Ovary (tissue), 7 donors: ENCODE measurements at regions not wholly inside any gene's neighbourhood (a gene's known extent, or its start where the extent isn't known, plus 50 kb on each side); places are given as distances from the start of the nearest gene placed in this dataset.

Experiments
- DNase-seq, 5 donors: peaks; one replicate each; pipeline ENCODE4 v3.0.0-alpha.2; 2019 to 2020
- H3K27ac ChIP-seq, 2 donors: fragments of 200-600 bp; one replicate each; pipeline versions ENCODE4 v1.5.1 to v1.8.0; 2019 to 2022
- H3K27me3 ChIP-seq: fragments of 200-600 bp; one replicate; pipeline ENCODE4 v1.8.0; 2022
- H3K36me3 ChIP-seq: fragments of 200-600 bp; sonication (generic); one replicate; pipeline ENCODE4 v1.5.1; 2019
- H3K4me1 ChIP-seq: one replicate; pipeline ENCODE4 v1.8.1; 2013; ENCODE audit warnings: mild to moderate bottlenecking, moderate library complexity; ENCODE audit not compliant: insufficient read depth
- H3K4me3 ChIP-seq: fragments of 200-600 bp; sonication (generic); one replicate; pipeline ENCODE4 v1.5.1; 2017
- H3K9me3 ChIP-seq, 2 donors: fragments of 200-600 bp in 1 of 2; sonication (generic) in 1 of 2; one replicate each; pipeline versions ENCODE4 v1.5.1 to v1.8.1; 2013 to 2019; ENCODE audit warnings: mild to moderate bottlenecking in 1 of 2, moderate library complexity in 1 of 2
- EP300 ChIP-seq: sonication (generic); formaldehyde crosslinking; IDR thresholded peaks from one replicate; pipeline ENCODE4 v1.6.1; 2017; ENCODE audit warnings: antibody characterized with exemption
- POLR2A ChIP-seq: fragments of 450-650 bp; IDR thresholded peaks from one replicate; pipeline ENCODE4 v1.6.1; 2017; ENCODE audit warnings: antibody characterized with exemption, mild to moderate bottlenecking, moderate library complexity
- WGBS, 3 donors: extraction: QIAGEN DNeasy Blood & Tissue Kit in 1 of 3; methylation state at CpG; one replicate each; pipeline versions ENCODE4 v1.1.5 to v1.1.7; 2013 to 2017; 5-methylcytosine and 5-hydroxymethylcytosine counted together
- intact Hi-C, 4 donors: fragments of 100-400 bp; cut with DNase I; formaldehyde crosslinking; loops; one replicate each; pipeline versions ENCODE4 v1.11.0 to v1.15.1; 2022 to 2023
- TF ChIP-seq, protein P1 (sequence below), 3 donors: fragments of 450-650 bp in 2 of 3; fragments of 200-600 bp in 1 of 3; IDR thresholded peaks; one replicate each; pipeline versions ENCODE4 v1.5.1 to v1.8.0; 2016 to 2022; ENCODE audit warnings: antibody characterized with exemption in 3 of 3, mild to moderate bottlenecking in 1 of 3
- donor health status: DM: no; HTN: no; CAD: no; lungs with moderate emphysema.
- donor health status: DM: no; HTN: no; CAD: no.
- donor health status: Bipolar disorder and iron deficiency.
- donor health status: DM: no; HTN: no; CAD: no.
- donor health status: DM: yes; HTN: yes; CAD: no.

DNA sequence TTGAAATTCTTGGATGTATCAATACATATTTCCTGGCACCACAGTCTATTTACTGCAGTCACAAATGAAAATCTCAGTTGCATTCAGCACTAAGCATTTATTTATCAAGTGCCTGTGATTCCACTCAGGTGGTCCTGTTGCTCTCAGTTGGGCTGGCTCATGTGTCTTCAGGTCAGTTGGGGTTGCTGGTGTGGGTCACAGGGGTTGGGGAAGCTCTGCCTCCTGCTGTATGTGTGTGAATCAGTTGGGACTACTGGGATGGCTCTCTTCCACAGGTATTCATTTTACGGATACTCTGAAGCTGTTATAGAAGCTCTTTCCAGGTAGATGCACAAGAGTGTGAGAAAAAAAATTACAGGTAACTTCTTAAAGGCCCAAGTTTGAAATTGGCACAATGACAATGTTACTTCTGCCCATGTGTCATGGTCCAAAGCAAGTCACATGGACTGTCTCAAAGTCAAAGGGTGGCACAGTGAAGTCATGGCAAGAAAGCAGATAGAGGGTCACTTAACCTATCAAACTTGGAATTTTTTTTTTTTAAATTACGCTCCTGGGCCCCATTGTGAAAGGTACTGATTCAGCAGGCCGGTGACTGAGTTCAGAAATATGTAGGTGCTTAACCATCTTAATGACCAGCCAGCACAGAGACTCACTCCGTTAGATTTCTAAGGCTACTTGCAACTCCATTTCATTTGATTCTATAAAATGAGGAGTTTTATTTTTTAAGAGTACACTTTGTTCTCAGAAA is 249.2 kb upstream of the GCFC2 start:
- intact Hi-C loops: no loop called here
- Histone ChIP-seq H3K27ac (no peak overlapping the region), H3K4me3 (no peak overlapping the region), H3K4me1 (no peaks in the 10 kb centered on the region), H3K36me3 (no peaks in the 10 kb centered on the region), H3K27me3 (no peaks in the 10 kb centered on the region), H3K9me3 (no peaks in the 10 kb centered on the region)
- DNase-seq: no peak
- no peak for TF ChIP-seq EP300
- TF ChIP-seq, protein P1, sequence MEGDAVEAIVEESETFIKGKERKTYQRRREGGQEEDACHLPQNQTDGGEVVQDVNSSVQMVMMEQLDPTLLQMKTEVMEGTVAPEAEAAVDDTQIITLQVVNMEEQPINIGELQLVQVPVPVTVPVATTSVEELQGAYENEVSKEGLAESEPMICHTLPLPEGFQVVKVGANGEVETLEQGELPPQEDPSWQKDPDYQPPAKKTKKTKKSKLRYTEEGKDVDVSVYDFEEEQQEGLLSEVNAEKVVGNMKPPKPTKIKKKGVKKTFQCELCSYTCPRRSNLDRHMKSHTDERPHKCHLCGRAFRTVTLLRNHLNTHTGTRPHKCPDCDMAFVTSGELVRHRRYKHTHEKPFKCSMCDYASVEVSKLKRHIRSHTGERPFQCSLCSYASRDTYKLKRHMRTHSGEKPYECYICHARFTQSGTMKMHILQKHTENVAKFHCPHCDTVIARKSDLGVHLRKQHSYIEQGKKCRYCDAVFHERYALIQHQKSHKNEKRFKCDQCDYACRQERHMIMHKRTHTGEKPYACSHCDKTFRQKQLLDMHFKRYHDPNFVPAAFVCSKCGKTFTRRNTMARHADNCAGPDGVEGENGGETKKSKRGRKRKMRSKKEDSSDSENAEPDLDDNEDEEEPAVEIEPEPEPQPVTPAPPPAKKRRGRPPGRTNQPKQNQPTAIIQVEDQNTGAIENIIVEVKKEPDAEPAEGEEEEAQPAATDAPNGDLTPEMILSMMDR (IDR thresholded peaks at IDR 0.05): no peak
- TF ChIP-seq POLR2A: no peak
- WGBS, 3 donors: 55 to 87% (median 62%) methylated on average over 4 of the region's 4 CpGs

DNA sequence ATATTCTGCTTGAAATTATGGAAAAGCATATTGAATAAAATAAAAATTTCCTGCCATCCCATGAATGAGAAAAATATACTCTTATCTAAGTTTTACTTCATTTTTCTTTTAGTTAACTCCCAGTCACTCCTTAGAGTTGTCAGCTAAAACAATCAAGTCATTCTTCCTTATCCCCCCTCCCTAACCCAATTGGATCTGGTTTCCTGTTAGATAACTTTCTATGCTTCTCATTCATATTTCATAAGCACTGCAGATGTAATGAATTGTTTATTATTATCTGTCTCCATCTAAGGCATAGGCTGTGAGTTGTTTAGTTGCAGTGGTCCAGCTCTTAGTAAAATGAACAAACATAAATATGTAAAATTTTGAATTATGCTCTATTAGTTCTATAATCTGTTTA is 244.0 kb upstream of the GCFC2 start:
- DNase-seq: no peak
- Histone ChIP-seq H3K36me3 (no peaks in the 10 kb centered on the region), H3K9me3 (no peaks in the 10 kb centered on the region), H3K4me3 (no peak overlapping the region), H3K4me1 (no peaks in the 10 kb centered on the region), H3K27me3 (no peaks in the 10 kb centered on the region), H3K27ac (no peak overlapping the region)
- intact Hi-C loops: no loop called here
- TF ChIP-seq, protein P1 (IDR thresholded peaks at IDR 0.05): no peak
- no peak for TF ChIP-seq POLR2A
- no peak for TF ChIP-seq EP300

DNA sequence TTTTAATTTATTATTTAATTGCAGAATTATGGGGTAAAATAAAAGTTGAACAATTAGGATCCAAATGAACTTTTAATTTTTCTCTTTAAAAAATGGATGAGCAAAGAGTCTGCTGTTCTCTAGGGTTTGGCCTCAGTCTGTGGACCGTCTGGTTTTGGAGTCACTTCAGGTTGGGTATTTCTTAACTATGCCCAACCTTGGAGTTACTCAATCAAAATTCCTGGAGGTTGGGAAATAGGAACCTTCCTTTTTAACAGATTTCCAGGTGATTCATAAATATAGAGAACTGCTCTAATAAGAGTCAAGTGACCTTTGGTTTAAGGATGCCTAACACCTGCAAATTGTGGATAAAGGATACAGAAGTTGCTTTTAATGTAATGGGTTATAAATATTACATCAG is 241.5 kb upstream of the GCFC2 start:
- no peaks in the 10 kb centered on the region for H3K27me3 ChIP-seq
- intact Hi-C loops: no loop called here
- WGBS, 3 donors: 73 to 75% (median 75%) methylated on average over 1 of the region's 1 CpG
- H3K27ac ChIP-seq: no peak overlapping the region
- H3K36me3 ChIP-seq: no peaks in the 10 kb centered on the region
- no peaks in the 10 kb centered on the region for H3K9me3 ChIP-seq
- TF ChIP-seq EP300 (no peak), POLR2A (no peak)
- TF ChIP-seq, protein P1 (IDR thresholded peaks at IDR 0.05): no peak
- no peak overlapping the region for H3K4me3 ChIP-seq
- DNase-seq: no peak
- no peaks in the 10 kb centered on the region for H3K4me1 ChIP-seq

DNA sequence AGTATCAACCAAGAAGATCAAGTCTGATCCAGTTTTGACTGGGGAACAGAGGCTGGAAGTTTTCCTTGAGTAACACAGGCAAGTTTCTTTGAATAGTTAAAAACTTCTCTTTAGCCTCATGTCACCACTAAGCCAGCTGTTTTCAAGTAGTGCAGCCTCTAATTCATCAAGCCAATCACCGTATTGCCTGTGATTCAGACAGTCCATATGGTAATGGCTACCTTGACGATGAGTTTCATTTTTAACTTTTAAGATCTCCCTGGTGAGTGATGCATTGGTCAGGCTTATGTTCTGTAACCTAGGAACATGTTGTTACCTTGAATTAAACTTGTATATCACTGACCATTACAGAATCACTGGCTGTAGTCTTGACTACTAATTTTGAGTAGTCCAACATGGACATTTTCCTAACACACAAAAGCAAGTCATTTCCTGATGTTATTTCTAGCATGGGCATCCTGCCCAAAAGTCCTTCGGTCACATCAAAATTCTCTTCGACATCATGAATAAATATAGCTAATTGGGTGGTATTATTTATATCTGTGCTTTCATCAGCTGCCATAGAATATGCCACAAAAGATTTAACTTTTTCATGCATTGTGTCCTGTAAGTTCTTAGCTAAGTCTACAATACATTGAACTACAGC is 238.8 kb upstream of the GCFC2 start:
- no peaks in the 10 kb centered on the region for H3K36me3 ChIP-seq
- intact Hi-C loops: no loop called here
- no peaks in the 10 kb centered on the region for H3K4me1 ChIP-seq
- H3K27ac ChIP-seq: no peak overlapping the region
- DNase-seq: no peak
- no peak overlapping the region for H3K4me3 ChIP-seq
- no peaks in the 10 kb centered on the region for H3K27me3 ChIP-seq
- WGBS, 3 donors: 65 to 74% (median 68%) methylated on average over 4 of the region's 4 CpGs
- H3K9me3 ChIP-seq: no peaks in the 10 kb centered on the region
- TF ChIP-seq, protein P1 (IDR thresholded peaks at IDR 0.05): no peak
